Prostate gland (tissue), 2 donors: ENCODE measurements at regions not wholly inside any gene's neighbourhood (a gene's known extent, or its start where the extent isn't known, plus 50 kb on each side); places are given as distances from the start of the nearest gene placed in this dataset.

Source experiments
- POLR2AphosphoS5 ChIP-seq: sonication (generic); formaldehyde crosslinking; IDR thresholded peaks from one replicate; pipeline ENCODE4 v1.6.1; 2017; ENCODE audit warnings: antibody characterized with exemption
- TF ChIP-seq, protein P1 (sequence below), 4 experiments: fragments of 200-600 bp in 2 of 4; fragments of 450-650 bp in 2 of 4; sonication (generic) in 2 of 4; IDR thresholded peaks; 1 replicate in 3 of 4; 2 replicates in 1 of 4; pipeline ENCODE4 v1.5.1; 2016 to 2019; ENCODE audit warnings: antibody characterized with exemption in 4 of 4, mild to moderate bottlenecking in 2 of 4, moderate library complexity in 2 of 4

DNA sequence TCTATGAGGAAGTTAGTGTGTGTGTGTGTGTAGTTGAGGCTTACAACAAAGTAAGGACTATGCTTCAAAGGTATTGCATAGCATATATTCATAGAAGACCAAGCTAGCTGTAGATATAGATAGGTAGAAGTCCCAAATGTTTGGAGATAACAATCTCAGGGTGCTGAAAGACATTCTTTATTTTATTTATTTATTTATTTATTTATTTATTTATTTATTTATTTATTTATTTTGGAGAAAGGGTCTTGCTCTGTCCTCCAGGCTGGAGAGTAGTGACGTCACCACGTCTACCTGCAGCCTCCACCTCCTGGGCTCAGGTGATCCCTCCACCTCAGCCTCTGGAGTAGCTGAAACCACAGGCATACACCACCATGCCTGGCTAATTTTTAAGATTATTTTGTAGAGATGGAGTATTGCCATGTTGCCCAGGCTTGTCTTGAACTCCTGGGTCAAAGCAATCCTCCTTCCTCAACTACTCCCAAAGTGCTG is 284.6 kb upstream of the KIF2B start:
- TF ChIP-seq, protein P1, sequence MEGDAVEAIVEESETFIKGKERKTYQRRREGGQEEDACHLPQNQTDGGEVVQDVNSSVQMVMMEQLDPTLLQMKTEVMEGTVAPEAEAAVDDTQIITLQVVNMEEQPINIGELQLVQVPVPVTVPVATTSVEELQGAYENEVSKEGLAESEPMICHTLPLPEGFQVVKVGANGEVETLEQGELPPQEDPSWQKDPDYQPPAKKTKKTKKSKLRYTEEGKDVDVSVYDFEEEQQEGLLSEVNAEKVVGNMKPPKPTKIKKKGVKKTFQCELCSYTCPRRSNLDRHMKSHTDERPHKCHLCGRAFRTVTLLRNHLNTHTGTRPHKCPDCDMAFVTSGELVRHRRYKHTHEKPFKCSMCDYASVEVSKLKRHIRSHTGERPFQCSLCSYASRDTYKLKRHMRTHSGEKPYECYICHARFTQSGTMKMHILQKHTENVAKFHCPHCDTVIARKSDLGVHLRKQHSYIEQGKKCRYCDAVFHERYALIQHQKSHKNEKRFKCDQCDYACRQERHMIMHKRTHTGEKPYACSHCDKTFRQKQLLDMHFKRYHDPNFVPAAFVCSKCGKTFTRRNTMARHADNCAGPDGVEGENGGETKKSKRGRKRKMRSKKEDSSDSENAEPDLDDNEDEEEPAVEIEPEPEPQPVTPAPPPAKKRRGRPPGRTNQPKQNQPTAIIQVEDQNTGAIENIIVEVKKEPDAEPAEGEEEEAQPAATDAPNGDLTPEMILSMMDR (IDR thresholded peaks at IDR 0.05), result no peak
- TF ChIP-seq POLR2AphosphoS5, result no peak
